GM12874 (cell line): ENCODE measurements at regions not wholly inside any gene's neighbourhood (a gene's known extent, or its start where the extent isn't known, plus 50 kb on each side); places are given as distances from the start of the nearest gene placed in this dataset.

ENCODE experiments used
- TF ChIP-seq, protein P1 (sequence below): IDR thresholded peaks from 2 replicates; pipeline ENCODE4 v1.5.1; 2011; ENCODE audit warnings: low read depth, mild to moderate bottlenecking, control low read depth, low read length, moderate library complexity; ENCODE audit not compliant: insufficient read depth

DNA sequence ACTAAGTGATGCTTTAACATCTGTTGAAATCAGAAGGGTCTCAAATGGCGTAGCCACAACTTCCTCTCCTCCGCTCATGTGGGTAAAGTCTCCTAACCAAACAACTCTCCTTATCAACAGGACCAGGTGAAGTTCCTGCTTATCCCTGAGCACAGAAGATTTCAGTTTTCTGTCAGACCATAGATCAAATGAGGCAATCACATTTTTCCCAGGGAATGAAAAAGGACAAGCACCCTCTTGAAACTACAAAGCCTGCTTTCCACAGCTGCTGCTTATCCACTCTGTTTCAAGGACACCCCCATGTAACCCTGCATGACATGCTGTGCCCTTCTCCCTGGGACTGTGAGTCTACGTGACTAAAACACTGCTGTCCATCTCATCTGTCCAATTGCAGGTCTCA, 788.3 kb upstream of the SLITRK5 start:
- TF ChIP-seq, protein P1, sequence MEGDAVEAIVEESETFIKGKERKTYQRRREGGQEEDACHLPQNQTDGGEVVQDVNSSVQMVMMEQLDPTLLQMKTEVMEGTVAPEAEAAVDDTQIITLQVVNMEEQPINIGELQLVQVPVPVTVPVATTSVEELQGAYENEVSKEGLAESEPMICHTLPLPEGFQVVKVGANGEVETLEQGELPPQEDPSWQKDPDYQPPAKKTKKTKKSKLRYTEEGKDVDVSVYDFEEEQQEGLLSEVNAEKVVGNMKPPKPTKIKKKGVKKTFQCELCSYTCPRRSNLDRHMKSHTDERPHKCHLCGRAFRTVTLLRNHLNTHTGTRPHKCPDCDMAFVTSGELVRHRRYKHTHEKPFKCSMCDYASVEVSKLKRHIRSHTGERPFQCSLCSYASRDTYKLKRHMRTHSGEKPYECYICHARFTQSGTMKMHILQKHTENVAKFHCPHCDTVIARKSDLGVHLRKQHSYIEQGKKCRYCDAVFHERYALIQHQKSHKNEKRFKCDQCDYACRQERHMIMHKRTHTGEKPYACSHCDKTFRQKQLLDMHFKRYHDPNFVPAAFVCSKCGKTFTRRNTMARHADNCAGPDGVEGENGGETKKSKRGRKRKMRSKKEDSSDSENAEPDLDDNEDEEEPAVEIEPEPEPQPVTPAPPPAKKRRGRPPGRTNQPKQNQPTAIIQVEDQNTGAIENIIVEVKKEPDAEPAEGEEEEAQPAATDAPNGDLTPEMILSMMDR, result no peak

DNA sequence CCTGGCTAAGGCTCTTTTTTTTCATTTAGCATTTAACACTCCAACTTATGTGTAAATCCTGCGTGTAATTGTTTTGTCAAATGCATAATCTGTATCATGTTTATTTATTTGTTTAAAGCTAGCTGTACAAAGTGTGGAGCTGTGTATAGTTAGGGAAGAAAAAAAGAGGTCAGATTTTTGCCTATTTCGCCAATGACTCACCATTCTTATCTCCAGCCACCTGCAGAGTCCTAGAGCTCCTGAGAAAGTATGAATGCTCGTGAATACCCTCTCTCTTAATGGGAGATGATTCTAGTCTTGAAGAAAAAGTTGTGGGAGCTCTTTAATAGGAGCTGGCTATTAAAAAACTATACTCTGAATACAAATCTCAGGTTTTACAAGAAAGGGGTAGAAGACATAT, 778.8 kb upstream of the SLITRK5 start:
- TF ChIP-seq, protein P1, result no peak

DNA sequence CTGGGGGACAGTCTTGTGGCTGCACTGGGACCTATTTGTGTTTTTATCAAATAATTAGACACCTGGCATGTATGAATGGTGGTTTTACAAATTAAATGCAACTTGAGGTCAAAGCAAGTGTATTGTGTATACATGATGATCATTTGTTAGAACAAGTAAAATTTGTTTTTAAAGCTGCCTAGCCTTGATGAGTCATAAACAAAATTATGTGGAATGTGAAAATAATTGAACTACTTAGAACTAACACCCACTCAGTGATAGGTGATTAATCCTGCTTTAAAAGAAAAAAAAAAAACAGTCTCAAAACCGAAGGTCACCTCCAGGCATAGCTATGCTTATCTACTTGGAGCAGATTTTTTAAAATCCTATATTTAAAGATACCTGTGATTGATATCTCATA, 770.3 kb upstream of the SLITRK5 start:
- TF ChIP-seq, protein P1, result no peak

- TF ChIP-seq, protein P1, result no peak
These were observed 764.9 kb upstream of the SLITRK5 start for GRCh38 chr13:86906127-86906874.

DNA sequence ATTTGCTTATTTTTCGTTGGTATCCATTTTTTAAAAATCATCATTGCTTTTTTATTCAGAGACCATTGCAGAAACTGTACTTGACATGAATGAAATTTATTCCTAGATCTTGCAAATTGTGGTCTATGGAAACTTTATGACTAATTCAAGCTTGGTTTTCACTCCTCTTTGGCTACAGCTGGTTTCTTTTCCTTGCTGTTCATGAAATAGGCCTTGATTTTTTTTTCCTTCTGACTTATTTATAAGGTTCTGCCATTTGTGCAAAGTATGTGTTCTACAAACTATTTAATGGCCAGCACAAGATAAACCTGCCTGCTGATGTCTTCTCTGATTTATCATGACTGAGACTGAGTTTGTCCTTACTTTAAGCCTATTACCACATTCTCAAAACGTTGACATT, 764.0 kb upstream of the SLITRK5 start:
- TF ChIP-seq, protein P1, result no peak

DNA sequence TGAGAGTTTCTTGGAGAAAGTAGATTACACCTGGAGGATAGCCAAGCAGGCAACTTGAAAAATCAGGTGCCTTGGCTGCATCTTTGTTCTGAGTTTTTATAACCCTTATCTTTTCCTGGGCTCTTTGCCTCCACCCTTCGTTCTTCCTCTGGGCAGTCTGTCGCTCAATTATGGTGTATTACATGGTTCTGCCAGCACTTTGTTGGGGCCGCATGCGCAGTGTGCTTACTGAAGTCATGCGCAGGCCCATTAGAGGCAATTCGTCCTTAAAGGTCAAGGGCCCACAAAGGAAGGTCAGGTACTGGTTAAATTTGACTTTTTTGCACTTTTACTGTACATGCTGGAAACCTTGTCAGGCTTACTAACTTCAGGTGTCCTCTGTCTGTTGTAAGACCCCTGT, 761.9 kb upstream of the SLITRK5 start:
- TF ChIP-seq, protein P1, result no peak

- TF ChIP-seq, protein P1, result no peak
These were observed 756.4 kb upstream of the SLITRK5 start for GRCh38 chr13:86914757-86915156.
